Naive thymus-derived CD4-positive, alpha-beta T cell (primary cell): ENCODE measurements at regions not wholly inside any gene's neighbourhood (a gene's known extent, or its start where the extent isn't known, plus 50 kb on each side); places are given as distances from the start of the nearest gene placed in this dataset.
"Not testable (repeated sequence)": the region's sequence is repeated elsewhere in the genome, so short reads cannot be mapped to it uniquely, and the experiment has no call there.

Source experiments
- ATAC-seq: fragments of 150-1000 bp; cut with Tn5 transposase; 2 replicates; pipeline ENCODE4 v1.10.0; 2021; ENCODE audit warnings: mild to moderate bottlenecking, moderate library complexity
- CTCF ChIA-PET: fragments of 350-600 bp; sonication (Branson Sonifier 250); formaldehyde crosslinking; loops from one replicate; lab custom pipeline; 2021; ENCODE audit warnings: antibody characterized with exemption; lab: Charles Lee
- POLR2A ChIA-PET: fragments of 350-600 bp; sonication (Branson Sonifier 250); formaldehyde crosslinking; loops from one replicate; lab custom pipeline; 2021; ENCODE audit warnings: antibody characterized with exemption, inconsistent platforms; lab: Charles Lee
- DNase-seq, 9 donors: peaks; one replicate each; pipeline versions ENCODE4 v3.0.0 to v3.0.0-alpha.2; 2020 to 2022; ENCODE audit warnings: mixed read lengths in 1 of 9
- H3K27ac ChIP-seq: one replicate; pipeline ENCODE4 v1.7.0; 2013; ENCODE audit warnings: mild to moderate bottlenecking, low read depth, low read length, moderate library complexity
- H3K27me3 ChIP-seq, 2 donors: one replicate each; pipeline ENCODE4 v1.7.0; 2013; ENCODE audit warnings: low read length in 2 of 2, mild to moderate bottlenecking in 2 of 2, moderate library complexity in 2 of 2; ENCODE audit not compliant: control insufficient read depth in 2 of 2, insufficient read depth in 2 of 2
- H3K36me3 ChIP-seq, 3 experiments: 1 replicate in 2 of 3; 2 replicates in 1 of 3; pipeline ENCODE4 v1.7.0; 2013; ENCODE audit warnings: low read length in 3 of 3, mild to moderate bottlenecking in 3 of 3, moderate library complexity in 1 of 3; ENCODE audit not compliant: insufficient read depth in 3 of 3, control insufficient read depth in 2 of 3
- H3K4me1 ChIP-seq, 2 donors: one replicate each; pipeline ENCODE4 v1.7.0; 2013; ENCODE audit warnings: low read length in 2 of 2, mild to moderate bottlenecking in 2 of 2, moderate library complexity in 1 of 2; ENCODE audit not compliant: control insufficient read depth in 2 of 2, insufficient read depth in 2 of 2
- H3K4me3 ChIP-seq: 2 replicates; pipeline ENCODE4 v1.7.0; 2013; ENCODE audit warnings: mild to moderate bottlenecking, low read length
- H3K9me3 ChIP-seq, 3 experiments: 1 replicate in 2 of 3; 2 replicates in 1 of 3; pipeline ENCODE4 v1.7.0; 2013; ENCODE audit warnings: low read length in 3 of 3; ENCODE audit not compliant: control insufficient read depth in 2 of 3
- H3K27ac Mint-ChIP-seq, 9 donors: one replicate each; pipeline ENCODE4 v1.8.0; 2020 to 2022; ENCODE audit warnings: mixed read lengths in 9 of 9, mild to moderate bottlenecking in 8 of 9, moderate library complexity in 5 of 9, inconsistent platforms in 2 of 9
- H3K27me3 Mint-ChIP-seq, 5 donors: one replicate each; pipeline ENCODE4 v1.8.0; 2021 to 2022; ENCODE audit warnings: mixed read lengths in 5 of 5, mild to moderate bottlenecking in 1 of 5
- H3K36me3 Mint-ChIP-seq, 5 donors: one replicate each; pipeline ENCODE4 v1.8.0; 2020 to 2022; ENCODE audit warnings: mixed read lengths in 5 of 5, mild to moderate bottlenecking in 3 of 5, inconsistent platforms in 1 of 5
- H3K4me1 Mint-ChIP-seq, 7 donors: one replicate each; pipeline ENCODE4 v1.8.0; 2020 to 2022; ENCODE audit warnings: mixed read lengths in 7 of 7, mild to moderate bottlenecking in 3 of 7, inconsistent platforms in 1 of 7
- H3K4me3 Mint-ChIP-seq, 10 donors: one replicate each; pipeline ENCODE4 v1.8.0; 2020 to 2022; ENCODE audit warnings: mild to moderate bottlenecking in 10 of 10, mixed read lengths in 10 of 10, moderate library complexity in 6 of 10, inconsistent platforms in 2 of 10
- H3K9me3 Mint-ChIP-seq, 11 donors: one replicate each; pipeline ENCODE4 v1.8.0; 2020 to 2022; ENCODE audit warnings: mixed read lengths in 11 of 11, mild to moderate bottlenecking in 4 of 11, inconsistent platforms in 1 of 11, moderate library complexity in 1 of 11
- intact Hi-C, 2 donors: fragments of 100-400 bp; cut with micrococcal nuclease; formaldehyde crosslinking; loops; one replicate each; pipeline ENCODE4 v1.15.1; 2023

DNA sequence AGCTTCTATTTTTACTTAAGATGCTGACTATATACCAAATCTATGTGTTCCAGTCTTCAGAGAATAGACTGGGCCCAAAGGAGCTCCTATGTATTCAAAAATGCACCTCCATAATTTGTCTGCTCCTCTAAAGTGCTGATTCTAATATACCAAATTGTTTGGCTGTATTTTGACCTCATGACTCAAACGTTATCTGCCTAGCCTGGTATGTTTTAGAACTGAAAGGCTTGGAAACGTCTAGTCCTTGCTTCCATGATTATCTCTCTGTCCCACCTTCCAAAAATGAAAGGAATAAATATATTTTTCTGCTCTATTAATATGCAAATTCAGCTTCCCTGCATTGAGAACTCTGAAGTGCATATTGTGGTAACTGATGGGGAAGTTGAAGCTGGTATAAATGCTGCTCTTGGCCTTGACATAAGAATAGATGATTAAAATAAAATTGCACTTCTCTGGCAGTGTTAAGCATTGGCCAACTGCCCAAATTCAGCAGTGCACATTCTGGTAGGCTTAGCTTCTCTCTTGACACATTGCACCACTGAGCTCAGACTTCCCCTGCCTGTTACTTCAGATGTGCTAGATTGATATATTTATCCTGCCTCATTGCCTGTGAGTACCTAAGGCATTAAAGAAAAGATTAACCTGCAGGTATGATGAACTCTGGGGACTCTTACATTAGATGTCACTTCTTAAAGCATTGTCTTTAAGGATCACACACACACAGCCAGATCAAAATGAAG lies 882.3 kb downstream of the RPS29 start:
- Histone ChIP-seq H3K9me3 (no peaks in the 10 kb centered on the region), H3K4me1 (no peaks in the 10 kb centered on the region), H3K27me3 (no peaks in the 10 kb centered on the region), H3K27ac (no peak overlapping the region), H3K36me3 (no peaks in the 10 kb centered on the region), H3K4me3 (no peak overlapping the region)
- ChIA-PET POLR2A (no interaction called here), CTCF (no interaction called here)
- Mint-ChIP-seq H3K27me3 (no peaks in the 10 kb centered on the region), H3K36me3 (no peaks in the 10 kb centered on the region), H3K27ac (no peak overlapping the region), H3K4me3 (no peak overlapping the region), H3K4me1 (no peaks in the 10 kb centered on the region), H3K9me3 (peaks cover 6 to 16% (median 9%) of the 10 kb centered on the region in 11 donors)
- ATAC-seq = no peak
- DNase-seq = no peak
- intact Hi-C loops = no loop called here

- H3K27me3 ChIP-seq, H3K27ac Mint-ChIP-seq, H3K27me3 Mint-ChIP-seq, H3K9me3 ChIP-seq, H3K4me1 Mint-ChIP-seq, H3K4me1 ChIP-seq, DNase-seq, ATAC-seq, H3K4me3 Mint-ChIP-seq, CTCF ChIA-PET, H3K4me3 ChIP-seq, H3K36me3 Mint-ChIP-seq, H3K27ac ChIP-seq, H3K36me3 ChIP-seq, POLR2A ChIA-PET, intact Hi-C loops: not testable (repeated sequence)
- H3K9me3 Mint-ChIP-seq = peaks cover 6 to 26% (median 12%) of the 10 kb centered on the region in 11 donors
These were observed 888.8 kb downstream of the RPS29 start for GRCh38 chr14:48697362-48697761.

- peaks cover 0 to 14% (median 5%) of the 10 kb centered on the region in 11 donors for H3K9me3 Mint-ChIP-seq
- POLR2A ChIA-PET = no interaction called here
- H3K4me3 Mint-ChIP-seq = no peak overlapping the region
These were observed 892.4 kb downstream of the RPS29 start for GRCh38 chr14:48693793-48694192.

DNA sequence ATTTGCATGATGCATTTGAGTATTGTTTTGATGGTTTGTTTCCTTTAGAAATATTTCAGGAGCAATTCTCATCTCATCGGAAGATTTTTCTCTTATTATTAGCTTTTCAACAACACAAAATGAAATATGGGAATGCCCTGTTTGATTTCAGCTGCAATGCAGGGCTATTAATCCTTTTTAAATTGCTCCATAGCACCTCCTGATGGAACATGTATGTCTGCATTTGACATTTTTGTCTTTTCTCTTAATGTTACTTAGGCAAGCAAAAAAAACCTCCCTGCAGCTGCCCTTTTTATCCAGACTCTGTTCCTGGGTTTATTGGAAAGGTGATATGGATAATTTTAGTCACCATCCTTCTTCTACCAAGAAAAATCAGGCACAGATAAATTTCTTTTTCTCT lies 895.8 kb downstream of the RPS29 start:
- DNase-seq = no peak
- no peaks in the 10 kb centered on the region for H3K27me3 Mint-ChIP-seq
- H3K9me3 ChIP-seq = no peaks in the 10 kb centered on the region
- ChIA-PET CTCF (no interaction called here), POLR2A (no interaction called here)
- H3K9me3 Mint-ChIP-seq = peaks cover 0 to 3% (median 0%) of the 10 kb centered on the region in 11 donors
- H3K27ac Mint-ChIP-seq = no peak overlapping the region
- no peaks in the 10 kb centered on the region for H3K27me3 ChIP-seq
- H3K27ac ChIP-seq = no peak overlapping the region
- H3K4me1 ChIP-seq = no peaks in the 10 kb centered on the region
- intact Hi-C loops = no loop called here
- no peak overlapping the region for H3K4me3 ChIP-seq
- no peak for ATAC-seq
- H3K36me3 ChIP-seq = no peaks in the 10 kb centered on the region
- H3K36me3 Mint-ChIP-seq = no peaks in the 10 kb centered on the region
- no peaks in the 10 kb centered on the region for H3K4me1 Mint-ChIP-seq
- no peak overlapping the region for H3K4me3 Mint-ChIP-seq

More at GRCh38 chr14:48693793-48694192, 892.4 kb downstream of the RPS29 start:
- Mint-ChIP-seq H3K27ac (no peak overlapping the region), H3K36me3 (peaks cover 0 to 1% (median 0%) of the 10 kb centered on the region in 5 donors), H3K27me3 (no peaks in the 10 kb centered on the region), H3K4me1 (no peaks in the 10 kb centered on the region)
- no peak for DNase-seq
- no peak overlapping the region for H3K4me3 ChIP-seq
- no peaks in the 10 kb centered on the region for H3K36me3 ChIP-seq
- H3K4me1 ChIP-seq = no peaks in the 10 kb centered on the region
- ATAC-seq = no peak
- H3K27me3 ChIP-seq = no peaks in the 10 kb centered on the region
- intact Hi-C loops = no loop called here
- CTCF ChIA-PET = no interaction called here
- H3K9me3 ChIP-seq = no peaks in the 10 kb centered on the region
- H3K27ac ChIP-seq = no peak overlapping the region

GRCh38 chr14:48686650-48687049 lies 899.5 kb downstream of the RPS29 start:
- ChIA-PET CTCF (interaction anchor here (0.5 kb wide), 1 partner anchor 42 kb away, joined by 3 read pairs; no protein-coding TSS in a partner anchor), POLR2A (no interaction called here)
- H3K4me3 Mint-ChIP-seq = no peak overlapping the region
- H3K4me1 Mint-ChIP-seq = no peaks in the 10 kb centered on the region
- H3K27ac Mint-ChIP-seq = peak overlapping the region in 1 of 9 donors; percentile 18
- ATAC-seq = no peak
- H3K9me3 Mint-ChIP-seq = peaks cover 0 to 9% (median 0%) of the 10 kb centered on the region in 11 donors
- Histone ChIP-seq H3K9me3 (no peaks in the 10 kb centered on the region), H3K4me1 (no peaks in the 10 kb centered on the region), H3K4me3 (no peak overlapping the region), H3K27ac (no peak overlapping the region), H3K36me3 (no peaks in the 10 kb centered on the region), H3K27me3 (no peaks in the 10 kb centered on the region)
- DNase-seq = no peak
- H3K27me3 Mint-ChIP-seq = peaks cover 0 to 4% (median 0%) of the 10 kb centered on the region in 5 donors
- no peaks in the 10 kb centered on the region for H3K36me3 Mint-ChIP-seq
- intact Hi-C loops = no loop called here

- Histone ChIP-seq H3K4me1 (no peaks in the 10 kb centered on the region), H3K36me3 (no peaks in the 10 kb centered on the region), H3K27me3 (no peaks in the 10 kb centered on the region), H3K9me3 (peaks cover 0 to 3% (median 0%) of the 10 kb centered on the region in 3 experiments), H3K4me3 (no peak overlapping the region), H3K27ac (no peak overlapping the region)
- CTCF ChIA-PET = no interaction called here
- Mint-ChIP-seq H3K4me3 (no peak overlapping the region), H3K4me1 (no peaks in the 10 kb centered on the region), H3K27ac (no peak overlapping the region), H3K27me3 (no peaks in the 10 kb centered on the region), H3K36me3 (peaks cover 0 to 4% (median 0%) of the 10 kb centered on the region in 5 donors), H3K9me3 (peaks cover 0 to 27% (median 10%) of the 10 kb centered on the region in 11 donors)
- intact Hi-C loops = no loop called here
- POLR2A ChIA-PET = no interaction called here
- DNase-seq (no peak), ATAC-seq (no peak)
These were observed 913.7 kb downstream of the RPS29 start for GRCh38 chr14:48672506-48672905.

- intact Hi-C loops = no loop called here
- ChIA-PET POLR2A (no interaction called here), CTCF (no interaction called here)
- no peaks in the 10 kb centered on the region for H3K27me3 ChIP-seq
- no peaks in the 10 kb centered on the region for H3K36me3 ChIP-seq
- Mint-ChIP-seq H3K4me3 (no peak overlapping the region), H3K4me1 (no peaks in the 10 kb centered on the region), H3K27me3 (no peaks in the 10 kb centered on the region), H3K9me3 (peaks cover 0 to 23% (median 7%) of the 10 kb centered on the region in 11 donors), H3K36me3 (peaks cover 0 to 4% (median 0%) of the 10 kb centered on the region in 5 donors), H3K27ac (no peak overlapping the region)
- DNase-seq (no peak), ATAC-seq (no peak)
- H3K27ac ChIP-seq = no peak overlapping the region
- H3K9me3 ChIP-seq = peaks cover 0 to 3% (median 0%) of the 10 kb centered on the region in 3 experiments
- H3K4me3 ChIP-seq = no peak overlapping the region
- no peaks in the 10 kb centered on the region for H3K4me1 ChIP-seq
These were observed 915.2 kb downstream of the RPS29 start for GRCh38 chr14:48670939-48671338.
